ENCODE measurements at regions not wholly inside any gene's neighbourhood (a gene's known extent, or its start where the extent isn't known, plus 50 kb on each side); places are given as distances from the start of the nearest gene placed in this dataset.

- WGBS (ENCODE audit: insufficient coverage, insufficient replicate concordance, low lambda C conversion rate, missing lambda C conversion rate) = 11% methylated on average over 3 of the region's 3 CpGs
- CTCF ChIA-PET = no interaction called here
- RAD21 ChIA-PET (ENCODE audit: unreplicated experiment) = no interaction called here
- Histone ChIP-seq H3K9me3 (replicated peaks; ENCODE audit: control insufficient read depth, insufficient read depth, low read length) (no peaks in the 10 kb centered on the region), H4K20me1 (ENCODE audit: control insufficient read depth, insufficient read depth) (no peaks in the 10 kb centered on the region), H3K27me3 (replicated peaks in 1 of 2; ENCODE audit: control insufficient read depth in 2 of 2, insufficient read depth in 2 of 2, low read length in 1 of 2) (no peaks in the 10 kb centered on the region), H3K4me2 (ENCODE audit: control insufficient read depth, insufficient read depth) (no peak overlapping the region), H3K79me2 (ENCODE audit: control insufficient read depth, insufficient read depth, low read length) (no peaks in the 10 kb centered on the region), H3K4me1 (ENCODE audit: control insufficient read depth, insufficient read depth, low read length) (no peaks in the 10 kb centered on the region), H2AFZ (ENCODE audit: control insufficient read depth, low read depth, low read length) (no peak overlapping the region), H3K27ac (ENCODE audit: control insufficient read depth, insufficient read depth) (no peak overlapping the region), H3K4me3 (no peak overlapping the region), H3K36me3 (ENCODE audit: control insufficient read depth in 2 of 2, insufficient read depth in 2 of 2, low read length in 1 of 2) (no peaks in the 10 kb centered on the region), H3K9ac (ENCODE audit: control insufficient read depth, insufficient read depth, low read length) (no peak overlapping the region)
- FAIRE-seq (no peak), ATAC-seq (no peak), DNase-seq (ENCODE audit: low read depth, low spot score) (no peak)
- BruUV-seq (replicated peaks) = no TSS peak
- in situ Hi-C loops (cut with MboI) = loop anchor here (5.0 kb wide), 1 partner anchor 1073 kb away; no protein-coding TSS in a partner anchor
- POLR2A ChIA-PET = no interaction called here
- intact Hi-C loops (cut with micrococcal nuclease; ENCODE audit: unreplicated experiment) = no loop called here
- SMC1A ChIA-PET (ENCODE audit: uncharacterized antibody, unreplicated experiment) = interaction anchor here (0.8 kb wide), 1 partner anchor 1125 kb away, joined by 3 read pairs; no protein-coding TSS in a partner anchor
- TF ChIP-seq HCFC1 (IDR thresholded peaks at IDR 0.05; ENCODE audit: low read length) = no peak
- TF ChIP-seq POU2F2 (IDR thresholded peaks at IDR 0.05; ENCODE audit: borderline replicate concordance, low read depth, low read length) = no peak
- no peak for TF ChIP-seq RBBP5 (conservative IDR thresholded peaks at IDR 0.05)
- TF ChIP-seq FOXK2 (IDR thresholded peaks at IDR 0.05) = no peak
Observed at GRCh38 chr18:73835039-73835438, 312.6 kb downstream of the FBXO15 start.

- CTCF ChIA-PET = no interaction called here
- FAIRE-seq (no peak), DNase-seq (ENCODE audit: low read depth, low spot score) (no peak), ATAC-seq (no peak)
- Histone ChIP-seq H3K9me3 (replicated peaks; ENCODE audit: control insufficient read depth, insufficient read depth, low read length) (no peaks in the 10 kb centered on the region), H3K9ac (ENCODE audit: control insufficient read depth, insufficient read depth, low read length) (no peak overlapping the region), H3K27ac (ENCODE audit: control insufficient read depth, insufficient read depth) (no peak overlapping the region), H2AFZ (ENCODE audit: control insufficient read depth, low read depth, low read length) (no peak overlapping the region), H3K27me3 (replicated peaks in 1 of 2; ENCODE audit: control insufficient read depth in 2 of 2, insufficient read depth in 2 of 2, low read length in 1 of 2) (no peaks in the 10 kb centered on the region), H3K4me3 (no peak overlapping the region), H4K20me1 (ENCODE audit: control insufficient read depth, insufficient read depth) (no peaks in the 10 kb centered on the region), H3K36me3 (ENCODE audit: control insufficient read depth in 2 of 2, insufficient read depth in 2 of 2, low read length in 1 of 2) (no peaks in the 10 kb centered on the region), H3K4me1 (ENCODE audit: control insufficient read depth, insufficient read depth, low read length) (no peaks in the 10 kb centered on the region), H3K79me2 (ENCODE audit: control insufficient read depth, insufficient read depth, low read length) (no peaks in the 10 kb centered on the region), H3K4me2 (ENCODE audit: control insufficient read depth, insufficient read depth) (no peak overlapping the region)
- POLR2A ChIA-PET = no interaction called here
- WGBS (ENCODE audit: insufficient coverage, insufficient replicate concordance, low lambda C conversion rate, missing lambda C conversion rate) = 19% methylated on average over 6 of the region's 6 CpGs
- intact Hi-C loops (cut with micrococcal nuclease; ENCODE audit: unreplicated experiment) (no loop called here), in situ Hi-C loops (cut with MboI) (no loop called here)
- SMC1A ChIA-PET (ENCODE audit: uncharacterized antibody, unreplicated experiment) = no interaction called here
- RAD21 ChIA-PET (ENCODE audit: unreplicated experiment) = no interaction called here
- no TSS peak for BruUV-seq (replicated peaks)
- TF ChIP-seq STAT1 (conservative IDR thresholded peaks at IDR 0.05) = no peak
- no peak for TF ChIP-seq ZNF217 (IDR thresholded peaks at IDR 0.05)
- no peak for TF ChIP-seq JUND (IDR thresholded peaks at IDR 0.05; ENCODE audit: low read depth, low read length)
- TF ChIP-seq TCF12 (IDR thresholded peaks at IDR 0.05; ENCODE audit: low read depth, low read length) = no peak
- no peak for TF ChIP-seq ESRRA (IDR thresholded peaks at IDR 0.05; ENCODE audit: low read length)
- no peak for TF ChIP-seq KLF5 (IDR thresholded peaks at IDR 0.05; ENCODE audit: partially characterized antibody)
- no peak for TF ChIP-seq BCLAF1 (IDR thresholded peaks at IDR 0.05)
- no peak for TF ChIP-seq HSF1 (IDR thresholded peaks at IDR 0.05; ENCODE audit: low read depth, low read length)
- no peak for TF ChIP-seq CTCF (IDR thresholded peaks at IDR 0.05 in 2 of 3, conservative IDR thresholded peaks at IDR 0.05 in 1 of 3; ENCODE audit: control insufficient read depth in 2 of 3, extremely low read depth in 1 of 3, insufficient read depth in 1 of 3, low read depth in 3 of 3, low read length in 3 of 3)
- no peak for TF ChIP-seq RUNX3 (IDR thresholded peaks at IDR 0.05; ENCODE audit: low read length)
Observed at GRCh38 chr18:73831688-73832087, 315.9 kb downstream of the FBXO15 start.
